GM21360 (cell line): ENCODE measurements at regions not wholly inside any gene's neighbourhood (a gene's known extent, or its start where the extent isn't known, plus 50 kb on each side); places are given as distances from the start of the nearest gene placed in this dataset.
"Not testable (repeated sequence)": the region's sequence is repeated elsewhere in the genome, so short reads cannot be mapped to it uniquely, and the experiment has no call there.

Experiments used
- ATAC-seq: cut with Tn5 transposase; IDR thresholded peaks from one replicate; pipeline ENCODE4 v1.9.1; 2021; ENCODE audit warnings: mild to moderate bottlenecking, moderate library complexity; ENCODE audit not compliant: unreplicated experiment

- no peak for ATAC-seq
These were observed 138.6 kb downstream of the ARRDC3 start for GRCh38 chr5:91244380-91245073.

- no peak for ATAC-seq
These were observed 139.3 kb downstream of the ARRDC3 start for GRCh38 chr5:91243852-91244251.

DNA sequence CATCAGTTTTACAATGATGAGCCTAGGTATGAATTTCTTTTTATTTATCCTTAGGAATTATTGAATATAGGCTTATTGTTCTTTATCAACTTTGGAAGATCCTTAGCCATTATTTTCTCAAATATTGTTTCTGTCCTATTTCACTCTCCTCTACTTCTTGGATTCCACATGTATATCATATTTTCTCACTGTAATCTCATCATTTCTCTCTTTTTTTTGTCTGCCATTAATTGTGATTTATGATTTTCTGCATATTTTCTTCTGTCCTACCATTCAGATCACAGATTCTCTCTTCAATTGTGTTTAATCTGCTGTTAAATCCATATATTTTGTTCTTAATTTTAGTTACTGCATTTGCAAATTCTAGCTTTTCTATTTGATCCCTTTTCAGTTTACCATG, 139.8 kb downstream of the ARRDC3 start:
- ATAC-seq, result no peak

- ATAC-seq, result not testable (repeated sequence)
These were observed 141.7 kb downstream of the ARRDC3 start for GRCh38 chr5:91241460-91241859.

- ATAC-seq, result no peak
These were observed 142.9 kb downstream of the ARRDC3 start for GRCh38 chr5:91240175-91240574.

- ATAC-seq, result no peak
These were observed 147.8 kb downstream of the ARRDC3 start for GRCh38 chr5:91235271-91235694.

DNA sequence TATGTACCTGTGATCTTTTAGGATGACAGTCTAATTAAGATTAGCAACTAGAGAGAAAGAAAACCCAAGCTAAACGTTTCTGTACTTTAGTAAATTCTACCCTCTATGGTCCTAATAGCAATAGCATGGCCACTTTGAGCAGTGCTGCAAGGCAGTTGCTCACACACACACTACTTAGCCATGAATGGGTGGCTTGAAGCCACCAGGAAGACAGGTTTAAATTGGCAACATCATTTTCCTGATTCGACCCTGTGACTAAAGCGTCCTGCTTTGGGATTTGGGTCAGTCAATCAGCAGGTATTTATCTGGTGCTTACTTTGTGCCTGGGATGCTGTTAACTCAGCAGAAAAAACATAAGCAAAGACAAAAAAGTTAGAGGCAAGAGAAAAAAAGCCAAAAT, 150.6 kb downstream of the ARRDC3 start:
- no peak for ATAC-seq

GRCh38 chr5:91229031-91229727, 153.9 kb downstream of the ARRDC3 start:
- ATAC-seq, result no peak

DNA sequence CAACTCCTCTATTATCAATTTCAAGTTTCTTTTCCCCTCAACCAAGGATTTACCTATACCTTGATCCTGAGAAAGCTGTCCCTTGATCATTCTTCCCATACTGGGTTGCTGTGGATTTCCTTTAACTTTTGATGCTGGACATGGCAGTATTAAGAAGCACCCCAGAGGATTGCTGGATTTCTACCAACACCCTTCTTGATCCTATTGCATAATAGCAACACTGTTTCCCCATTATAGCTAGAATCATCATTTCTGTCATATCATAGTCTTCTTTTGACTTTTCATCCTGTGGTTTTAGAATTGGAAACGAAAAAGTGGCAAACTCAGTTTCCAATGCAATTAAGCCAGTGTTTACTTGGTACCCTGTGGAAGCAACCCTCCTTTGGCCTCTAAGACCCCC, 154.9 kb downstream of the ARRDC3 start:
- no peak for ATAC-seq

GRCh38 chr5:91225848-91226686, 157.1 kb downstream of the ARRDC3 start:
- peak; percentile 72 for ATAC-seq

DNA sequence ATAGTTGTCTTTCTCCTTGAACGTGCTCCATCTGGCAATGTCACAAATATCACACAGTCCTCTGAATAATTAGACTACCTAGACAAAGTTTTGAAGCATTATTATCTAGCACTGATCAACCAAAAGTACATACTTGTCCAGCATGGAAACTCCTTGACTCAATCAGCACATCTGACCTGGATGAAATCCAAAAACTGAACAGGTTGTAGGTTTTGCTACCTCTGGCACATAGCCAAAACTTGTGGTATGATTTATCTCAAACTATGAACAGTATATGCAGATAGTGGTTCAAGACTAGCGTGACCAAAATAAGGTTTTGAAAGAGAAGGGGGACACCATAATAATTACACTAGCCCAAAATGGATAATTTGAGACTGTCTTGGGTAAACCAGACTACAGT, 158.1 kb downstream of the ARRDC3 start:
- no peak for ATAC-seq

- no peak for ATAC-seq
These were observed 158.7 kb downstream of the ARRDC3 start for GRCh38 chr5:91224456-91224855.

DNA sequence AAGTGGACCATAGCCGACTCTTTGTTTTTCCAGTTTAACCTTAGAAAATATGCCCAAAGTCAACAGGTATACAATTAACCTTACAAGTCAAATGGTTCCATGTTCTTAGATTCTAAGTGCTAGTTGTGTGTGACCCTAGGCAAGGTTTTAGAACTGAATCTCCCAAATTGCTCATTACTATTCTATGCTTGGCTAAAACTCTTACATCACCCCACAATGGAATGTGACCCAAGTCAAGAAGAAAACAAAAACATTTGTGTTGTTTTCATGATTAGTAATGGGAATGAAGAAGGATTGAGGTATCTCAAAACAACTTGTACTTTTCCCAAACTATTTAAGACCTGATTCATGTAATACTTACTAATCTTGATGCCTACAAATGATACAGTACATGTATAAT, 159.2 kb downstream of the ARRDC3 start:
- ATAC-seq, result no peak

- ATAC-seq, result no peak
These were observed 160.6 kb downstream of the ARRDC3 start for GRCh38 chr5:91222482-91222881.

DNA sequence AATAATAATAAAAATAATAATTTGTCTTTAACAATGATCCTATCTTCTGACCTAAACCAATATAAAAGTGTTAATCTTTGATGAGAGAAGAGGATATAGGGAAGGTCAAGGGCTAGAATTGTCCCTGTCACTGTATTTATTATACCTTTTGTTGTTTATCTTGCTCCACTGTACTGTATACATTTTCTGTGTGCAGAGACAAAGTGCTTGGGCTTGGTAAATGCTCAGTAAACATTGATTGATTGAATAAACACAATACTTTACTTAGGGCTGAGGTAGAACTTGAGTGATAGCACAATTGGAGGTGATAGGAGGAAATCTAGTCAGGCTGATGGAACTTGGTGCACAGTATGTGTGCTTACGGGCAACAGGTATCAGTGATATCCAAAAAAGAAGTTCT, 161.2 kb downstream of the ARRDC3 start:
- no peak for ATAC-seq

- no peak for ATAC-seq
These were observed 163.2 kb downstream of the ARRDC3 start for GRCh38 chr5:91219803-91220371.

DNA sequence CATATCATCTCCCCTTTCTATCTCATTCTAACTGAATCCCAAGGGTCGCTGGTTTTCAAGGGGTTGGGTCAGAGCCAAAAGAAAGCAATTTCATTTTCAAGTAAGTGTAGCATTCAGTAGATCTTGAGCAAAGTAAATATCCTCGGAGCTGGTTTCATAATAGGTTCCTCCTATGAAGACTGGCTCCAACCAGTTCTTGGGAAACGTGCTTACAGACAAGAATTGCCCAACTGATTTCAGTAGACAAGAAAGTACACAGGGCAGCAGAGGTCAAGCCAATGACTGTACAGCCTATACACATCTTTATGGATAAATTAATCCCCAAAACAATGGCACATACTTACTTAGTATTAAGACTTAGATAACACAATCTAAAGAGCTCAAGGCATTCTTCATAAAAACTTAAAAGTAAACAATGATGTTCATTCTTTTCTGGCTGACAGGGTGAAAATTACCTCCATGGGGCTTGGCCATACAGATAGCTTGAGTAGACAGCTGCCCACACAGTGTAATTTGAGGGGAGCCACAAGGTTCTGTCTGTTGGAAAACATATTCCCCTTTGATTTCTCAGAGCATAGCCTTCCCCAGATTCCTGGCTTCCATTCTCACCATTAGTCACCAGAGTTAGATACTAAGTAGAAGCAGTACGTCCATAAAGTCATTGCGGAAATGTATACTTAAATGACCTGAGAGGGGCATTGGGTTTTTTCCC, 163.9 kb downstream of the ARRDC3 start:
- ATAC-seq, result no peak

GRCh38 chr5:91217859-91218258, 165.3 kb downstream of the ARRDC3 start:
- ATAC-seq, result no peak

GRCh38 chr5:91214571-91214970, 168.5 kb downstream of the ARRDC3 start:
- ATAC-seq, result no peak
